ENCODE measurements at regions not wholly inside any gene's neighbourhood (a gene's known extent, or its start where the extent isn't known, plus 50 kb on each side); places are given as distances from the start of the nearest gene placed in this dataset.

- TF ChIP-seq GZF1 (CRISPR knock-in tag; IDR thresholded peaks at IDR 0.05) (no peak), POLR2AphosphoS5 (IDR thresholded peaks at IDR 0.05; ENCODE audit: low read depth, low read length) (no peak), ADNP (CRISPR knock-in tag; IDR thresholded peaks at IDR 0.05) (no peak), THAP11 (CRISPR knock-in tag; IDR thresholded peaks at IDR 0.05) (no peak), ATF1 (CRISPR knock-in tag; IDR thresholded peaks at IDR 0.05) (no peak), JUND (CRISPR knock-in tag; IDR thresholded peaks at IDR 0.05) (no peak)
Observed at GRCh38 chr6:135692426-135692825, 159.1 kb upstream of the PDE7B start (continued).

GRCh38 chr6:135693811-135694370, 157.6 kb upstream of the PDE7B start:
- in situ Hi-C loops (cut with HindIII; ENCODE audit: extremely low pct_ligation_motif_present, low pct_unique_long_range_greater_than_20kb) (no loop called here), intact Hi-C loops (cut with micrococcal nuclease; ENCODE audit: unreplicated experiment) (no loop called here)
- TF ChIP-seq ZXDC (CRISPR knock-in tag; IDR thresholded peaks at IDR 0.05), result no peak
- TF ChIP-seq ZNF547 (CRISPR knock-in tag; IDR thresholded peaks at IDR 0.05), result no peak
- TF ChIP-seq ATF7-NPFF (CRISPR knock-in tag; IDR thresholded peaks at IDR 0.05; ENCODE audit: low read depth), result no peak
- no peak for TF ChIP-seq ZNF468 (CRISPR knock-in tag; IDR thresholded peaks at IDR 0.05)
- TF ChIP-seq ZNF235 (CRISPR knock-in tag; IDR thresholded peaks at IDR 0.05; ENCODE audit: borderline replicate concordance), result no peak
- TF ChIP-seq ISL2 (CRISPR knock-in tag; IDR thresholded peaks at IDR 0.05), result no peak
- no peak for TF ChIP-seq MAFK (conservative IDR thresholded peaks at IDR 0.05 in 1 of 2, IDR thresholded peaks at IDR 0.05 in 1 of 2; ENCODE audit: low read length in 2 of 2)
- no peak for TF ChIP-seq ZNF777 (CRISPR knock-in tag; IDR thresholded peaks at IDR 0.05)
- no peak for TF ChIP-seq TFAP4 (IDR thresholded peaks at IDR 0.05; ENCODE audit: borderline replicate concordance, low read depth)
- no peak for TF ChIP-seq JDP2 (CRISPR knock-in tag; IDR thresholded peaks at IDR 0.05; ENCODE audit: borderline replicate concordance)
- TF ChIP-seq MEIS2 (CRISPR knock-in tag; IDR thresholded peaks at IDR 0.05), result no peak
- TF ChIP-seq RCOR2 (CRISPR knock-in tag; IDR thresholded peaks at IDR 0.05), result no peak
- TF ChIP-seq SKIL (CRISPR knock-in tag; IDR thresholded peaks at IDR 0.05; ENCODE audit: borderline replicate concordance), result no peak
- Histone ChIP-seq H3K27me3 (ENCODE audit: control insufficient read depth in 1 of 2, insufficient read depth in 2 of 2, low read length in 2 of 2) (0 out of 5 replicates have a peak, but pooled peaks cover 0 to 5% of the 10 kb centered on the region in 2 experiments), H3K27ac (ENCODE audit: extremely low read length, insufficient read depth, low read length) (no peak overlapping the region), H3K4me2 (ENCODE audit: low read depth, low read length) (no peak overlapping the region), H3K36me3 (replicated peaks in 1 of 2; ENCODE audit: control insufficient read depth in 1 of 2, insufficient read depth in 2 of 2, low read length in 2 of 2) (no peaks in the 10 kb centered on the region), H3K4me3 (replicated peaks in 1 of 3; ENCODE audit: insufficient read depth in 1 of 3, low read depth in 2 of 3, low read length in 3 of 3) (no peak overlapping the region), H3K9me3 (ENCODE audit: low read length) (no peaks in the 10 kb centered on the region), H4K20me1 (ENCODE audit: insufficient read depth, low read length) (no peaks in the 10 kb centered on the region; the same call in 1 of the 2 replicates), H3K79me2 (ENCODE audit: insufficient read depth, low read length) (no peaks in the 10 kb centered on the region), H3K4me1 (ENCODE audit: insufficient read depth, low read length) (no peaks in the 10 kb centered on the region), H3K9ac (ENCODE audit: insufficient read depth, low read depth, low read length) (no peak overlapping the region), H2AFZ (ENCODE audit: low read length) (no peak overlapping the region)
- no TSS peak for BruUV-seq (replicated peaks)
- POLR2A ChIA-PET, result no interaction called here
- FAIRE-seq, result no peak
- WGBS (ENCODE audit: low lambda C conversion rate), result 40% methylated on average over 7 of the region's 7 CpGs
- ATAC-seq, result no peak
- no peak for DNase-seq (ENCODE audit: low spot score)
- CTCF ChIA-PET (ENCODE audit: low intra/inter-chr PET ratio, low total read pairs), result no interaction called here

Data from HepG2 (cell line).